Activated CD8-positive, alpha-beta memory T cell treated with anti-CD3 and anti-CD28 coated beads for 48 hours (primary cell): ENCODE measurements at regions not wholly inside any gene's neighbourhood (a gene's known extent, or its start where the extent isn't known, plus 50 kb on each side); places are given as distances from the start of the nearest gene placed in this dataset.

Experiments
- DNase-seq, 3 experiments: peaks; one replicate each; pipeline ENCODE4 v3.0.0-alpha.2; 2020; ENCODE audit warnings: low read depth in 2 of 3, low spot score in 2 of 3

GRCh38 chr11:62030071-62030684 lies 62.7 kb upstream of the FTH1 start:
- no peak for DNase-seq

GRCh38 chr11:62026739-62027370 lies 59.4 kb upstream of the FTH1 start:
- no peak for DNase-seq

- peak; percentile 5 to 24 (median 12) for DNase-seq
These were observed 58.2 kb upstream of the FTH1 start for GRCh38 chr11:62025487-62026105.

- no peak for DNase-seq
These were observed 57.6 kb upstream of the FTH1 start for GRCh38 chr11:62024936-62025486.

DNA sequence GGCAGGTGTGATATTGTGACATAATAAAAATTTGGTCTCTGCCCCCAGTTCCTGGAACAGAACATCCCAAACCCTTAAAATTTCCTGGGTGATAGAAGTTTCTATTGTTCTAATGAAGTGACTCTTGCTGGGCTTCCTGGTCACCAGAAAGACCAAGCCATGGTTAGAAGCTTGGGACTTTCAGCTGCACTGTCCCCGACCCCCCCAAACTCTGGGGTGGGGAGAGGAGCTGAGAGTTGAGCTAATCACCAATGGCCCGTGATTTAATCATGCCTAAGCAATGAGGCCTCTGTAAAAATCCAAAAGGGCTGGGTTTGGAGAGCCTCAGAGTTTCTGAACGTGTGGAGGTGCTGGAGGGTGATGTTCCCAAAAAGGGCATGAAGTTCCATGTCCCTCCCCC lies 54.8 kb upstream of the FTH1 start:
- no peak for DNase-seq

- DNase-seq: no peak
These were observed 53.2 kb upstream of the FTH1 start for GRCh38 chr11:62020661-62021060.

- no peak for DNase-seq
These were observed 51.7 kb upstream of the FTH1 start for GRCh38 chr11:62018981-62019664.

DNA sequence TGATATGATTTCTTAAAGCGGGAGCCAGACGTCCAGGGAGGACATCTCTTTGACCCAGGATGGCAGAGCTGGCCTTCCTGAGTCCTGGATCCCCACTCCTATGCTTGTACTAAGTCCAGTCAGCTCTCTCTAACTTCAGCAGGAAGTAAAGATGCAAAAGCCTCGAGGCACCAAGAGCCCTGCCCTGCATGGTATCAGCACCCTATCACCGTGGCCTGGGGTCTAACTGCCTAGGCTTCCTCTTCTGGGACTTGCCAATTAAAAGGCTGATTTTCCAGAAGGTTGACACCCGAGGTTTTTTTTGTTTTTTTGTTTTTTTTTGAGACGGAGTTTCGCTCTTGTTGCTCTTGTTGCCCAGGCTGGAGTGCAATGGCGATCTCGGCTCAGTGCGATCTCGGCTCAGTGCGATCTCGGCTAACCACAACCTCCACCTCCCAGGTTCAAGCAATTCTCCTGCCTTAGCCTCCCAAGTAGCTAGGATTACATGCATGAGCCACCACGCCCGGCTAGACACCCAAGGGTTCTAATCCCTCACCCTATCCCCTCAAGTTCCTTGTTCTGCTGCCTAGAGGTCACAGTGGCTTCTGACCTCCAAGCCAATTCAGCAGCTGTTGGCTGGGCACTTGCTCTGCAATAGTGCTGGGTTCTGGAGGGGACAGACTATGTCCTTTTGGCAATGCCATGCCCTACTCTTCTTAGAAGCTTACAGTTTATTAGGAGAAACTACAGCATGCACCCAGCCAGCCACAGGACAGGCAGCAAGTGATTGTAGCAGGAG lies 50.6 kb upstream of the FTH1 start:
- DNase-seq: no peak
